ENCODE measurements at regions not wholly inside any gene's neighbourhood (a gene's known extent, or its start where the extent isn't known, plus 50 kb on each side); places are given as distances from the start of the nearest gene placed in this dataset.
"Not testable (repeated sequence)": the region's sequence is repeated elsewhere in the genome, so short reads cannot be mapped to it uniquely, and the experiment has no call there.

DNA sequence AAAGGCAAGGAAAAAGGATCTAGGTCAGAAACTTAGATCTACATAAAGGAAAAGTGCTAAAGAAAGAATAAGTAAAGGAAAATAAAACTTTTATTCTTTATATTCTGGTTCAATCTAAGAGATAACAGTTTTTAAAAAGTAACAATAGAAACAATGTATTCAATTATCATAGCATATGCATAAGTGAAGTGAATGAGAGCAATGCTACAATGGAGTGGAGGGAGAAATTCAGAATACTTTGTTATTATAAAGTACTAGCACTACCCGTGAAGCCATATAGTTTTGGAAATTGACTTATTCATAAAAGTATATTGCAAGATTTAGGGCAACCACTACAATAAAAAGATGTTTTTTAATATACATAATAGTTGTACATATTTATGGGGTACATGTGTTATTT is 586.0 kb upstream of the MDGA2 start:
- H3K27me3 ChIP-seq, result no peaks in the 10 kb centered on the region
- no peak for DNase-seq

DNA sequence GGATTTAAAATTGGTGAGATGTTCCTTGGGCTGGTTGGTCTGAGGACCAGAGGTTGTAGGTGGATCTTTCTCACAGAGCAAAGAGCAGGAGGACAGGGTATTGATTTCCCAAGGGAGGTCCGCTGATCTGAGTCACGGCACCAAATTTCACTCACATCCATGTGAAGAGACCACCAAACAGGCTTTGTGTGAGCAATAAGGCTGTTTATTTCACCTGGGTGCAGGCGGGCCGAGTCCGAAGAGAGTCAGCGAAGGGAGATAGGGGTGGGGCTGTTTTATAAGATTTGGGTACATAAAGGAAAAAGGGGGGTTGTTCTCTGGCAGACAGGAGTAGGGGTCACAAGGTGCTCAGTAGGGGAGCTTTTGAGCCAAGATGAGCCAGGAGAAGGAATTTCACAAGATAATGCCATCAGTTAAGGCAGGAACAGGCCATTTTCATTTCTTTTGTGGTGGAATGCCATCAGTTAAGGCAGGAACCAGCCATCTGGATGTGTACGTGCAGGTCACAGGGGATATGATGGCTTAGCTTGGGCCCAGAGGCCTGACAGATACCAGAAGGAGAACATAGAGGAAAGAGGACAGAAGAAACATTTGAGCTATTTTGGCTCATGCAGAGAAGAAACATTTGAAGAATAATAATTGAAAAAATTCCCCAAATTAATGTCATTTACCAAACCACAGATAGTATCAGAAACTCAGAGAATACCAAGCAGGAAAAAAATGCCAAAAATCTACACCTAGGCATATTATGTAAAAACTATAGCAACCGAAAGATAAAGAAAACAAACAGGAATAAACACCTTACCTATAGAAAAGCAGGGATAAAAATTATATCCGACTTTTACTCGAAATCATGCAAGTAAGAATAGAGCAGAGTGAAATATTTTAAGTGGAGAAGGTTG is 585.2 kb upstream of the MDGA2 start:
- H3K27ac ChIP-seq, result not testable (repeated sequence)
- WGBS, 3 donors, result 88 to 91% (median 90%) methylated on average over 10 of the region's 10 CpGs

More for the DNA sequence above, 586.0 kb upstream of the MDGA2 start:
- no peak overlapping the region for H3K27ac ChIP-seq
- intact Hi-C loops (cut with DNase I), result no loop called here
- H3K4me1 ChIP-seq (ENCODE audit: insufficient read depth), result no peaks in the 10 kb centered on the region
- no peak for TF ChIP-seq CTCF (IDR thresholded peaks at IDR 0.05)
- TF ChIP-seq EP300 (IDR thresholded peaks at IDR 0.05), result no peak
- no peak for TF ChIP-seq POLR2A (IDR thresholded peaks at IDR 0.05)
- 73 to 87% (median 81%) methylated on average over 1 of the region's 1 CpG for WGBS, 3 donors
- no peaks in the 10 kb centered on the region for H3K9me3 ChIP-seq
- no peak overlapping the region for H3K4me3 ChIP-seq
- H3K36me3 ChIP-seq, result no peaks in the 10 kb centered on the region

DNA sequence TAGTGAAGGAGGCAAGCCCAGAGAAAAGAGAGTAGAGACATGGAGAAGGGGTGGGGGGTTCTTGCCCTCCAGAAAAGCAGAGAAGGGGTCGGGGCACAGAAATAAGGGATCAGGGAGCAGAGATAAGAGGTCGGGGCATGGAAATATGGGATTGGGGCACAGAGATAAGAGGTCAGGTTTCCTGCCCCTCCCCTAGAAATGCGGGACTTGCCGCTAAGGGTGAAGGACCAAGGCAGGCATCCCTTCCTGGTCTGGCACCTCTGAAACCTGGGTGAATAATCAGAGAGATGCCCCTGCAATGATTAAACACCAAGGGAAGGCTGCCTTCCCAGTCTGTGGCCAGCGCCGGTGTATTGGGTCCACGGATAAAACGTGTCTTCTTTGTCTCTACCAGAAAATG is 584.5 kb upstream of the MDGA2 start:
- intact Hi-C loops (cut with DNase I); H3K4me3 ChIP-seq; DNase-seq; H3K27me3 ChIP-seq; H3K4me1 ChIP-seq (ENCODE audit: insufficient read depth); H3K9me3 ChIP-seq; H3K36me3 ChIP-seq; H3K27ac ChIP-seq: not testable (repeated sequence)
- 89 to 95% (median 90%) methylated on average over 8 of the region's 8 CpGs for WGBS, 3 donors

More for the DNA sequence above, 585.2 kb upstream of the MDGA2 start:
- DNase-seq; H3K36me3 ChIP-seq; intact Hi-C loops (cut with DNase I); H3K27me3 ChIP-seq; H3K4me1 ChIP-seq (ENCODE audit: insufficient read depth); H3K4me3 ChIP-seq; H3K9me3 ChIP-seq: not testable (repeated sequence)

- H3K36me3 ChIP-seq; H3K9me3 ChIP-seq; H3K4me3 ChIP-seq; DNase-seq; H3K27me3 ChIP-seq; intact Hi-C loops (cut with DNase I); H3K27ac ChIP-seq; H3K4me1 ChIP-seq (ENCODE audit: insufficient read depth): not testable (repeated sequence)
- 52 to 63% (median 58%) methylated on average over 5 of the region's 5 CpGs for WGBS, 3 donors
Observed at GRCh38 chr14:48259232-48259631, 583.8 kb upstream of the MDGA2 start.

GRCh38 chr14:48258703-48259102 is 583.3 kb upstream of the MDGA2 start:
- WGBS, 3 donors, result 55 to 65% (median 60%) methylated on average over 9 of the region's 9 CpGs
- H3K9me3 ChIP-seq; H3K36me3 ChIP-seq; H3K27ac ChIP-seq; H3K27me3 ChIP-seq; H3K4me1 ChIP-seq (ENCODE audit: insufficient read depth); intact Hi-C loops (cut with DNase I); H3K4me3 ChIP-seq; DNase-seq: not testable (repeated sequence)

DNA sequence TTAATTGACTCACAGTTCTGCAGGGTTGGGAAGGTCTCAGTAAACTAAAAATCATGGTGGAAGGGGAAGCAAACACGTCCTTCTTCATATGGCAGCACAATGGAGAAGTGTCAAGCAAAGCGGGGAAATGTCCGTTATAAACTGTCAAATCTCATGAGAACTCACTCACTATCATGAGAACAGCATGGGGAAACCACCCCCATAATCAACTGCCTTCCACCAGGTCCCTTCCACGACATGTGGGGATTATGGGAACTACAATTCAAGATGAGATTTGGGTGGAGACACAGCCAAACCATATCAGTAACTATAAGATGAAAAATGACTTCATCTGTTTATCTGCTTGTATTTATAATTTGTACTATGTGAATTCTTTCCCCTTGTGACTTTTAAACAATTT is 577.6 kb upstream of the MDGA2 start:
- no peak for TF ChIP-seq POLR2A (IDR thresholded peaks at IDR 0.05)
- TF ChIP-seq EP300 (IDR thresholded peaks at IDR 0.05), result no peak
- TF ChIP-seq CTCF (IDR thresholded peaks at IDR 0.05), result no peak
- Histone ChIP-seq H3K36me3 (no peaks in the 10 kb centered on the region), H3K9me3 (no peaks in the 10 kb centered on the region), H3K4me3 (no peak overlapping the region), H3K27ac (no peak overlapping the region), H3K4me1 (ENCODE audit: insufficient read depth) (no peaks in the 10 kb centered on the region), H3K27me3 (no peaks in the 10 kb centered on the region)
- no peak for DNase-seq
- WGBS, 3 donors, result 86 to 89% (median 86%) methylated on average over 4 of the region's 4 CpGs
- intact Hi-C loops (cut with DNase I), result no loop called here

Data from ovary (tissue), 7 donors.